22Rv1 (cell line): ENCODE measurements at regions not wholly inside any gene's neighbourhood (a gene's known extent, or its start where the extent isn't known, plus 50 kb on each side); places are given as distances from the start of the nearest gene placed in this dataset.
"Not testable (repeated sequence)": the region's sequence is repeated elsewhere in the genome, so short reads cannot be mapped to it uniquely, and the experiment has no call there.

Experiments used
- H3K27ac ChIP-seq: fragments of 450-650 bp; 2 replicates; pipeline ENCODE4 v1.5.1; 2017
- CTCF ChIP-seq: fragments of 450-650 bp; IDR thresholded peaks from 2 replicates; pipeline ENCODE4 v1.5.1; 2017; ENCODE audit warnings: mild to moderate bottlenecking
- ZFX ChIP-seq: fragments of 450-650 bp; IDR thresholded peaks from 2 replicates; pipeline ENCODE4 v1.6.1; 2017; ENCODE audit warnings: antibody characterized with exemption, borderline replicate concordance

GRCh38 chr1:199512037-199512710 is 515.3 kb upstream of the NR5A2 start:
- TF ChIP-seq CTCF = no peak
- H3K27ac ChIP-seq = no peak overlapping the region

GRCh38 chr1:199515261-199515660 is 512.2 kb upstream of the NR5A2 start:
- TF ChIP-seq CTCF = no peak
- no peak for TF ChIP-seq ZFX
- no peak overlapping the region for H3K27ac ChIP-seq

- TF ChIP-seq CTCF (no peak), ZFX (no peak)
- H3K27ac ChIP-seq = no peak overlapping the region
Observed at GRCh38 chr1:199522338-199522737, 505.2 kb upstream of the NR5A2 start.

- TF ChIP-seq CTCF (no peak), ZFX (no peak)
Observed at GRCh38 chr1:199522936-199523335, 504.6 kb upstream of the NR5A2 start.

GRCh38 chr1:199529324-199529723 is 498.2 kb upstream of the NR5A2 start:
- H3K27ac ChIP-seq = no peak overlapping the region
- TF ChIP-seq CTCF (no peak), ZFX (no peak)

More at GRCh38 chr1:199522936-199523335, 504.6 kb upstream of the NR5A2 start:
- no peak overlapping the region for H3K27ac ChIP-seq

- H3K27ac ChIP-seq = not testable (repeated sequence)
Observed at GRCh38 chr1:199533361-199533760, 494.1 kb upstream of the NR5A2 start.

GRCh38 chr1:199545780-199546179 is 481.7 kb upstream of the NR5A2 start:
- H3K27ac ChIP-seq = no peak overlapping the region
- TF ChIP-seq ZFX (no peak), CTCF (peak; percentile 74)

GRCh38 chr1:199546323-199546722 is 481.2 kb upstream of the NR5A2 start:
- TF ChIP-seq ZFX (no peak), CTCF (no peak)
- no peak overlapping the region for H3K27ac ChIP-seq
